Parathyroid adenoma (tissue), 2 donors: ENCODE measurements at regions not wholly inside any gene's neighbourhood (a gene's known extent, or its start where the extent isn't known, plus 50 kb on each side); places are given as distances from the start of the nearest gene placed in this dataset.

Source experiments
- H2AFZ ChIP-seq: fragments of 300-600 bp; sonication (generic); one replicate; pipeline ENCODE4 v1.7.0; 2017; ENCODE audit warnings: antibody characterized with exemption, mild to moderate bottlenecking
- H3K27ac ChIP-seq: fragments of 300-600 bp; sonication (generic); one replicate; pipeline ENCODE4 v1.7.0; 2017
- H3K27me3 ChIP-seq: fragments of 300-600 bp; sonication (generic); one replicate; pipeline ENCODE4 v1.7.0; 2017; ENCODE audit warnings: low read length; ENCODE audit not compliant: control insufficient read depth, insufficient read depth
- H3K36me3 ChIP-seq: fragments of 300-600 bp; sonication (generic); one replicate; pipeline ENCODE4 v1.7.0; 2017; ENCODE audit warnings: low read length; ENCODE audit not compliant: control insufficient read depth, insufficient read depth
- H3K4me1 ChIP-seq: fragments of 300-600 bp; sonication (generic); one replicate; pipeline ENCODE4 v1.7.0; 2017; ENCODE audit warnings: control low read depth
- H3K4me2 ChIP-seq: fragments of 300-600 bp; sonication (generic); one replicate; pipeline ENCODE4 v1.7.0; 2017; ENCODE audit warnings: low read length
- H3K4me3 ChIP-seq: fragments of 300-600 bp; sonication (generic); one replicate; pipeline ENCODE4 v1.7.0; 2017; ENCODE audit warnings: low read depth, low read length
- H3K79me2 ChIP-seq: fragments of 300-600 bp; sonication (generic); one replicate; pipeline ENCODE4 v1.7.0; 2017; ENCODE audit warnings: control low read depth
- H3K9ac ChIP-seq: fragments of 300-600 bp; sonication (generic); one replicate; pipeline ENCODE4 v1.7.0; 2017; ENCODE audit warnings: mild to moderate bottlenecking
- H3K9me3 ChIP-seq: fragments of 300-600 bp; sonication (generic); one replicate; pipeline ENCODE4 v1.7.0; 2017; ENCODE audit warnings: low read length; ENCODE audit not compliant: control insufficient read depth
- CTCF ChIP-seq: fragments of 300-600 bp; sonication (generic); IDR thresholded peaks from one replicate; pipeline ENCODE4 v1.7.0; 2017; ENCODE audit warnings: antibody characterized with exemption, mild to moderate bottlenecking
- donor health status: primary hyperparathyroidism.

- Histone ChIP-seq H3K4me2 (no peak overlapping the region), H3K4me3 (no peak overlapping the region)
- no peak for TF ChIP-seq CTCF
Measured at GRCh38 chr1:98428864-98429263, 232.7 kb upstream of the SNX7 start.

GRCh38 chr1:98427664-98428063, 233.9 kb upstream of the SNX7 start:
- Histone ChIP-seq H3K4me1 (no peaks in the 10 kb centered on the region), H3K79me2 (no peaks in the 10 kb centered on the region), H3K36me3 (no peaks in the 10 kb centered on the region), H3K27ac (no peak overlapping the region), H2AFZ (no peak overlapping the region), H3K4me3 (no peak overlapping the region), H3K9ac (no peak overlapping the region), H3K27me3 (no peaks in the 10 kb centered on the region), H3K4me2 (no peak overlapping the region), H3K9me3 (no peaks in the 10 kb centered on the region)
- no peak for TF ChIP-seq CTCF

More at GRCh38 chr1:98428864-98429263, 232.7 kb upstream of the SNX7 start:
- H3K27ac ChIP-seq = no peak overlapping the region
- no peaks in the 10 kb centered on the region for H3K36me3 ChIP-seq
- H3K9me3 ChIP-seq = no peaks in the 10 kb centered on the region
- H3K79me2 ChIP-seq = no peaks in the 10 kb centered on the region
- no peak overlapping the region for H3K9ac ChIP-seq
- H2AFZ ChIP-seq = no peak overlapping the region
- H3K4me1 ChIP-seq = no peaks in the 10 kb centered on the region
- H3K27me3 ChIP-seq = no peaks in the 10 kb centered on the region

GRCh38 chr1:98426092-98426491, 235.4 kb upstream of the SNX7 start:
- no peak overlapping the region for H2AFZ ChIP-seq
- no peak overlapping the region for H3K4me2 ChIP-seq
- TF ChIP-seq CTCF = no peak
- H3K27me3 ChIP-seq = no peaks in the 10 kb centered on the region
- H3K79me2 ChIP-seq = no peaks in the 10 kb centered on the region
- H3K9ac ChIP-seq = no peak overlapping the region
- no peak overlapping the region for H3K27ac ChIP-seq
- no peaks in the 10 kb centered on the region for H3K4me1 ChIP-seq
- H3K36me3 ChIP-seq = no peaks in the 10 kb centered on the region
- no peaks in the 10 kb centered on the region for H3K9me3 ChIP-seq
- no peak overlapping the region for H3K4me3 ChIP-seq

GRCh38 chr1:98422816-98423215, 238.7 kb upstream of the SNX7 start:
- Histone ChIP-seq H3K27me3 (no peaks in the 10 kb centered on the region), H3K9ac (no peak overlapping the region), H3K4me3 (no peak overlapping the region), H3K79me2 (no peaks in the 10 kb centered on the region), H3K4me2 (no peak overlapping the region), H3K36me3 (no peaks in the 10 kb centered on the region), H3K9me3 (no peaks in the 10 kb centered on the region), H2AFZ (no peak overlapping the region), H3K4me1 (no peaks in the 10 kb centered on the region), H3K27ac (no peak overlapping the region)
- TF ChIP-seq CTCF = no peak

GRCh38 chr1:98421085-98421435, 240.5 kb upstream of the SNX7 start:
- H3K4me3 ChIP-seq = no peak overlapping the region
- H3K79me2 ChIP-seq = no peaks in the 10 kb centered on the region
- H3K4me2 ChIP-seq = no peak overlapping the region
- no peaks in the 10 kb centered on the region for H3K36me3 ChIP-seq
- TF ChIP-seq CTCF = no peak
- H3K27me3 ChIP-seq = no peaks in the 10 kb centered on the region
- H3K9ac ChIP-seq = no peak overlapping the region
- H2AFZ ChIP-seq = no peak overlapping the region
- no peaks in the 10 kb centered on the region for H3K4me1 ChIP-seq
- no peaks in the 10 kb centered on the region for H3K9me3 ChIP-seq
- no peak overlapping the region for H3K27ac ChIP-seq
